WTC11 (cell line): ENCODE measurements at regions not wholly inside any gene's neighbourhood (a gene's known extent, or its start where the extent isn't known, plus 50 kb on each side); places are given as distances from the start of the nearest gene placed in this dataset.

Experiments used
- ATAC-seq: fragments of 200-7000 bp; cut with Tn5 transposase; 2 replicates; pipeline ENCODE4 v1.10.0; 2021; ENCODE audit warnings: mild to moderate bottlenecking, moderate library complexity
- CTCF ChIA-PET: fragments of 300-600 bp; sonication (Branson Sonifier 250); formaldehyde crosslinking; loops from one replicate; lab custom pipeline; 2021; ENCODE audit warnings: antibody characterized with exemption; lab: Charles Lee
- POLR2A ChIA-PET: fragments of 350-600 bp; sonication (Branson Sonifier 250); formaldehyde crosslinking; loops from one replicate; lab custom pipeline; 2021; ENCODE audit warnings: antibody characterized with exemption; lab: Charles Lee
- DNase-seq: peaks from one replicate; pipeline ENCODE4 v3.0.0; 2021; ENCODE audit warnings: low spot score
- H3K27ac Mint-ChIP-seq: 2 replicates; pipeline ENCODE4 v1.8.0; 2021; ENCODE audit warnings: mixed read lengths
- H3K27me3 Mint-ChIP-seq: 2 replicates; pipeline ENCODE4 v1.8.0; 2021; ENCODE audit warnings: low read depth, mild to moderate bottlenecking, moderate library complexity, mixed read lengths
- H3K36me3 Mint-ChIP-seq: 2 replicates; pipeline ENCODE4 v1.8.0; 2021; ENCODE audit warnings: mixed read lengths
- H3K4me1 Mint-ChIP-seq: 2 replicates; pipeline ENCODE4 v1.8.0; 2022; ENCODE audit warnings: mixed read lengths
- H3K4me3 Mint-ChIP-seq: 2 replicates; pipeline ENCODE4 v1.8.0; 2021; ENCODE audit warnings: mild to moderate bottlenecking, moderate library complexity, mixed read lengths
- H3K9me3 Mint-ChIP-seq: 2 replicates; pipeline ENCODE4 v1.8.0; 2021; ENCODE audit warnings: mixed read lengths
- ATF1 ChIP-seq: sonication (generic); formaldehyde crosslinking; IDR thresholded peaks from 2 replicates; pipeline ENCODE4 v1.8.1; 2023; ENCODE audit warnings: mild to moderate bottlenecking, moderate library complexity, missing genetic modification reagents
- FOXK1 ChIP-seq: sonication (generic); formaldehyde crosslinking; IDR thresholded peaks from 2 replicates; pipeline ENCODE4 v1.8.0; 2022; ENCODE audit warnings: mild to moderate bottlenecking, moderate library complexity, missing genetic modification reagents
- GRHL2 ChIP-seq: fragments of 250-450 bp; sonication (Bioruptor Pico); IDR thresholded peaks from 2 replicates; pipeline ENCODE4 v1.8.0; 2022; ENCODE audit warnings: mild to moderate bottlenecking, moderate library complexity; ENCODE audit not compliant: insufficient replicate concordance, severe bottlenecking
- HMGXB4 ChIP-seq: sonication (generic); formaldehyde crosslinking; IDR thresholded peaks from 2 replicates; pipeline ENCODE4 v1.8.1; 2023; ENCODE audit warnings: mild to moderate bottlenecking, moderate library complexity, missing genetic modification reagents
- IRF1 ChIP-seq: sonication (generic); formaldehyde crosslinking; IDR thresholded peaks from 2 replicates; pipeline ENCODE4 v1.8.0; 2023; ENCODE audit warnings: missing genetic modification reagents
- JUN ChIP-seq: sonication (generic); formaldehyde crosslinking; IDR thresholded peaks from 2 replicates; pipeline ENCODE4 v1.8.0; 2023; ENCODE audit warnings: mild to moderate bottlenecking, missing genetic modification reagents
- KAT7 ChIP-seq: sonication (generic); formaldehyde crosslinking; IDR thresholded peaks from 2 replicates; pipeline ENCODE4 v1.8.1; 2023; ENCODE audit warnings: missing genetic modification reagents, mild to moderate bottlenecking, borderline replicate concordance
- MXD4 ChIP-seq: fragments of 250-450 bp; sonication (Bioruptor Pico); IDR thresholded peaks from 2 replicates; pipeline ENCODE4 v1.8.0; 2021; ENCODE audit warnings: mild to moderate bottlenecking, moderate library complexity, borderline replicate concordance
- NFATC4 ChIP-seq: fragments of 250-450 bp; sonication (Bioruptor Pico); IDR thresholded peaks from 2 replicates; pipeline ENCODE4 v1.9.0; 2021; ENCODE audit warnings: mild to moderate bottlenecking
- NR2C2 ChIP-seq: sonication (generic); formaldehyde crosslinking; IDR thresholded peaks from 2 replicates; pipeline ENCODE4 v1.8.0; 2022; ENCODE audit warnings: mild to moderate bottlenecking, missing genetic modification reagents
- OVOL2 ChIP-seq: fragments of 250-450 bp; sonication (Bioruptor Pico); IDR thresholded peaks from 2 replicates; pipeline ENCODE4 v1.9.0; 2021; ENCODE audit warnings: mild to moderate bottlenecking, borderline replicate concordance
- RORB ChIP-seq: fragments of 250-450 bp; sonication (Bioruptor Pico); IDR thresholded peaks from 2 replicates; pipeline ENCODE4 v1.9.0; 2021; ENCODE audit warnings: mild to moderate bottlenecking
- SMAD3 ChIP-seq: sonication (generic); formaldehyde crosslinking; IDR thresholded peaks from 2 replicates; pipeline ENCODE4 v1.8.0; 2022; ENCODE audit warnings: missing genetic modification reagents, mild to moderate bottlenecking, borderline replicate concordance
- STAT6 ChIP-seq: sonication (generic); formaldehyde crosslinking; conservative IDR thresholded peaks from 2 replicates; pipeline ENCODE4 v1.8.1; 2023; ENCODE audit warnings: mild to moderate bottlenecking, low read depth, missing genetic modification reagents, moderate library complexity
- TCF7 ChIP-seq: sonication (generic); formaldehyde crosslinking; IDR thresholded peaks from 2 replicates; pipeline ENCODE4 v1.8.0; 2022; ENCODE audit warnings: mild to moderate bottlenecking, low read depth, missing genetic modification reagents, moderate library complexity
- ZNF416 ChIP-seq: fragments of 250-450 bp; sonication (Bioruptor Pico); IDR thresholded peaks from 2 replicates; pipeline ENCODE4 v1.9.0; 2021; ENCODE audit warnings: mild to moderate bottlenecking, inconsistent platforms
- ZNF532 ChIP-seq: fragments of 250-450 bp; sonication (Bioruptor Pico); IDR thresholded peaks from 2 replicates; pipeline ENCODE4 v1.9.0; 2021; ENCODE audit warnings: mild to moderate bottlenecking, borderline replicate concordance

- ChIA-PET CTCF (interaction anchor here (1.1 kb wide), 1 partner anchor 394 kb away, joined by 4 read pairs; no protein-coding TSS in a partner anchor), POLR2A (no interaction called here)
- no peaks in the 10 kb centered on the region; the same call in 1 of the 2 replicates for H3K27me3 Mint-ChIP-seq
- no peak for DNase-seq
- H3K4me3 Mint-ChIP-seq = no peak overlapping the region
- ATAC-seq = no peak
- peaks cover 5% of the 10 kb centered on the region; the same call in 1 of the 2 replicates for H3K36me3 Mint-ChIP-seq
- no peak overlapping the region for H3K27ac Mint-ChIP-seq
- H3K4me1 Mint-ChIP-seq = peaks cover 3% of the 10 kb centered on the region
- TF ChIP-seq HMGXB4 (CRISPR knock-in tag) (no peak), RORB (CRISPR knock-in tag) (no peak), ZNF532 (CRISPR knock-in tag) (no peak), NR2C2 (CRISPR knock-in tag) (no peak), OVOL2 (CRISPR knock-in tag) (no peak), GRHL2 (CRISPR knock-in tag) (no peak), TCF7 (CRISPR knock-in tag) (no peak), MXD4 (no peak), IRF1 (no peak), SMAD3 (CRISPR knock-in tag) (no peak), FOXK1 (no peak), JUN (CRISPR knock-in tag) (no peak), ZNF416 (no peak), ATF1 (CRISPR knock-in tag) (no peak), STAT6 (CRISPR knock-in tag) (no peak), NFATC4 (CRISPR knock-in tag) (no peak), KAT7 (CRISPR knock-in tag) (no peak)
- H3K9me3 Mint-ChIP-seq = peaks cover 24% of the 10 kb centered on the region
These were observed 66.6 kb upstream of the STAM2 start for GRCh38 chr2:152241948-152242729.
